COLO829 (cell line): ENCODE measurements at regions not wholly inside any gene's neighbourhood (a gene's known extent, or its start where the extent isn't known, plus 50 kb on each side); places are given as distances from the start of the nearest gene placed in this dataset.

ENCODE experiments used
- DNase-seq: peaks from one replicate; pipeline ENCODE4 v3.0.0; 2012; ENCODE audit warnings: low spot score

- peak; percentile 69 for DNase-seq
Measured at GRCh38 chr10:63708421-63708820, 187.2 kb downstream of the REEP3 start.

GRCh38 chr10:63710703-63711102, 189.5 kb downstream of the REEP3 start:
- no peak for DNase-seq

GRCh38 chr10:63711361-63711760, 190.2 kb downstream of the REEP3 start:
- no peak for DNase-seq

DNA sequence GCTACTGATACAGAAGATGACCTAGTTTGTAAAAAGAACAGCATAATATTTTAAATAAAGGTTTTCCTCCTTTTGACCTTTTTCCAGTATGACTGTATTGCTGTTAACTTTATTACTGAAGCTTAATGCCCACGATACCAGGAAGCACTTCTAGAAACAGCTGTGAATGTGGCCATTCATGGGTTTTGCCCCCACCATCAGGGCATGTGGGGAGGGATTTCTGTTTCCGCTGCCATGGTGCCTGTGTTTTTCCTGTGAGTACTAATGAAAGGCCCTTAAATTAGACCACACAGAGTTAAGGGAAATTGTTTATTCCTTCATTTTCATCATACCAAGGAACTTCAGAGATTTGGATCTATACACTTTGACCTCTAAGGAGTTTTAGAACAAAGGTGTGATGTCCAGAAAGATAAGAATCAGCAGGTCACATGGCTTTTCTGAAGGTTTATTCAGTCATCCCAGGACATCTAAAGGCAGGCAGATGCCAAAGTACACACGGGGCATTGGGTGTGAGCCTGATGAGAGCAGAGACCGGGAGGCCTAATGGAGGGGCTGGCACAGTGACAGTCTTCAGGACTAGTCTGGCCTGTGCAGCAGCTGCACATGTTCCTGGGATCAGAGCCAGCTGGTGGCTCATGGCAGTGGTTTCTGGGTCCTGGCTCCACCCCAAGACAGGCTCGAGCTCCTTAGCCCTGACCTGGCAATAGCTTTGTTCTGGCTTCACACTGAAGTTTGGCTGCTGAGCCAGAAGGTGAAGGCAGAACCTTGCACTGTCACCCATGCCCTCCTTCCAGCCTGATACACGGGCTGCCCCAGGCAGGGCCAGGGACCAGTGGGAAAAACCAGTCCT, 190.9 kb downstream of the REEP3 start:
- DNase-seq, result peak; percentile 71

DNA sequence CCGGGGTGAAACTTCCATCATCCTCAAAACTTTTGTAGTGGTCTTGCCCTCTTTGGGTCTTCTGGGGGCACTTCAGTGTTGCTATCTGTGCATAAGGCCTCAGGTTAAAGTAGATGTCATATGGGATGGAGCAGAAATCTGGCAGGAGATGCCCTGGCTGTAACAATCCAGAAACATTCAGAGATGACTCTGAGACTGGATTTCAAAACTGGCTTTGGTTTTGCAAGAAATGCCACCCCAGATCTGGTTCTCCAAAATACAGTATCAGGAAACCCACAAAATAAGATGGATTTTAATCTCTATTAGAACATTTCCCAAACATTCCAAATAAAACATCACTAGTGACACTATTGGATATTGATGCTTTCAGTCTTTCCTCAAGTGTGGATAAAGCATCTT, 191.5 kb downstream of the REEP3 start:
- DNase-seq, result no peak

GRCh38 chr10:63713191-63714144, 192.3 kb downstream of the REEP3 start:
- DNase-seq, result peak; percentile 57

GRCh38 chr10:63716016-63716580, 194.9 kb downstream of the REEP3 start:
- DNase-seq, result no peak

DNA sequence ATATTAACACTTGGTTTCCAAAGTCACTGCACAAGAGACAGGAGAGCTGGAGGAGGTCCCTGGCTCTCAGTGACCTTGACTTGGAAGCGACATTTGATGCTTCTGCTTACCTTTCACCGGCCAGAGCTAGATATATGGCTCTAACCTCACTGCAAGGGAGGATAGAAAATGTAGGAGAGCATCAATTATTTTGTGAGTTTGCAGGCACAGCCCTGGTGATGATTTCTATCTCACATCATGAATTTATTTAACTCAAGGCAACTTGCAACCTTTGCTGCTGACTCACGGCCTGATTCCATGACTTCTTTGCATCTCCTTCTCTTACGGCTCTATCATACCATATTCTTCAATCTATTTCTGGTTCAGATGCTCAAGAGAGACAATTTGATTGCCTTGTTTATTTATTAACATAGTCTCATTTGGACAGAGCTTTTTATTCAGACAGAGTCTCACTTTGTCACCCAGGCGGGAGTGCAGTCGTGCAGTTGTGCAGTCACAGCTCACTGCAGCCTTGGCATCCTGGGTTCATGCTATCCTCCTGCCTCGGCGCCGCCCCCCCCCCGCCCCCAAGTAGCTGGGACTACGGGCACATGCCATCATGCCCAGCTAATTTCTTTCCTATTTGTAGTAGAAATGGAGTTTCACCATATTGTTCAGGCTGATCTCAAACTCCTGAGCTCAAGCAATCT, 196.0 kb downstream of the REEP3 start:
- DNase-seq, result no peak

GRCh38 chr10:63718006-63718405, 196.8 kb downstream of the REEP3 start:
- no peak for DNase-seq

DNA sequence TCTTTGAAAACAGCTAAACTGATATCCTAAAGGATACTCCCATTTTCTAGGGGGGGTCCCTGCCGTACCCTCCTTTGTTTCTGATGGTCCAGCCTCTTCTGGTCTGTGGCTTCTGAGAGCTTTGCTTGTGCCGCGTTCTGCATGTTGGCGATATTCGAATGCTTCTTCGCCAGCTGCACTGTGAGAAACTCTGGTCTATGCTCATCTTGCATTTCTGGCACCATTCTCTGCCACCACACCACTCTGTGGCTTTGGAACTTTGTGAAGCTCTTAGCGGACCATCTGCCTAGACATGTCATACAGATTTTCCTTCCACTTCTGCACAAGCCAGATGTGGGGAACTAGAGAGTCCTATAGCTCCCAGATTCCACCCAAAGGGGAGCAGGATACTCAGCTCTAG, 197.2 kb downstream of the REEP3 start:
- no peak for DNase-seq

- DNase-seq, result no peak
Measured at GRCh38 chr10:63719226-63719856, 198.1 kb downstream of the REEP3 start.

DNA sequence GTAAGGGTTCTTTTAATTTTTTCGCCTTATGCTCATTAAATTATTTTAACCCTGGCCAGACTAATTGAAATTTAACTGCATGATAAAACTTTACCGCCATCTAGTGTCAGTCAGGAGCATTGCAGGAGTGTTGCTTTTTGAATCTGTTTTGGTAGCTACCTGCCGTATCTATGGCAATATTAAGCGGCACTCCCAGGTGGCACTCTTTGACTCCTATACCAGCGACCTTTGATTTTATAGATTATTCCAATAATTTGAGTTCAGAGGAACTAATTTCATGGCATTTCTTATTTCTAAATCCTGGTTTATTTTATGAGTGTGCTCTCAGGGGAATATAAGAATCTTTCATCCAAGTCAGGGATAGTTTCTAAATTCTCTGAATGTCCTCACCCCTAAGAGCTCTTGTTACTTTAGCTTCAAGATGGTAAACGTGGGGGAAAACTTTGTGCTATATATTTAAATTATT, 198.9 kb downstream of the REEP3 start:
- no peak for DNase-seq

DNA sequence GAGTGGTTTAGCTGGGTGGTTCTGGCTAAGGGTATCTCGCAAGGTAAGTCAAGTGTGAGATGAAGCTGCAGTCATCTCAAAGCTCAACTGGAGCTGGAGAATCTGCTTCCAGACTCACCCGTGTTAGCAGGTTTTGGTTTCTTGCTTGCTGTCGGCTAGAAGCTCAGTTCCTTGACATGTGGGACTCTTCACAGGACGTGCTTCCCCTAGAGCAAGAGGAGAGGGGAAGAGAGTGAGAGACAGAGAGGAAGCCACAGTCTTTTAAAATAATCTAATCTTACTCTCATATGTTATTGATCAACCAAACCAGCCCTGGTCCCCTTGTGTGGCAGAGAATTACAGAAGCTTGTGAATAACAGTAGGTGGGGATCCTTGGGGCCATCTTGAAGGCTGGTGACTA, 199.5 kb downstream of the REEP3 start:
- DNase-seq, result no peak

- no peak for DNase-seq
Measured at GRCh38 chr10:63722537-63722936, 201.3 kb downstream of the REEP3 start.

DNA sequence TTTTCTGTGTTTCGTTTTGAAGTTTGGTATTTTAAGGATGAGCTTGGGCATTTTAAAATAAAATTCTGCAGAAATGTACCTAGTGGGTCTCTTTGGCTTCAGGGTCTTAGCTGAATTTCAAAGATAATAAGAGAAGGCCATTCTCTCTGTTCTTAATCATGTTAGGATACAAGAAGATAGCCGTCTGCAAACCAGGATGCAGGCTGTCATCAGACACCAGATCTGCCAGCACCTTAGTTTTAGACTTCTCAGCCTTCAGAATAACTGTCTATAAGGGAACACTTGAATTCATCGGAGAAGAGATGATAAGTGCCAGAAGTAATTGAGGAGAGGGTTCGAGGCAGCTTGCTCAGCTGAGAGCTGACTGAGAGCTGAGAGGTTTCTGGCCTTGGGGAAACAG, 202.1 kb downstream of the REEP3 start:
- DNase-seq, result no peak

GRCh38 chr10:63723741-63724140, 202.5 kb downstream of the REEP3 start:
- DNase-seq, result no peak

GRCh38 chr10:63724922-63725321, 203.7 kb downstream of the REEP3 start:
- no peak for DNase-seq

DNA sequence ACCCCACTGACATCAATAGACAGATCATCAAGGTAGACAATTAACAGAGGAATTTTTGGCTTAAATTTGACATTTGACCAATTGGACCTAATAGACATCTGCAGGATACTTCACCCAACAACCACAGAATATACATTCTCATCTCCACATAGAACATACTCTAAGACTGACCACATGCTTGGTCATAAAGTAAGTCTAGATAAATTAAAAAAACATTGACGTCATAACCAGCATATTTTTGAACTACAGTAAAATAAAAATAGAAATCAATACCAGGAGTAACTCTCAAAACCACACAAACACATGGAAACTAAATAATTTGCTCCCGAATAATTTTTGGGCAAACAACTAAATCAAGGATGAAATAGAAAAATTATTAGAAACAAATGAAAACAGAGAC, 205.7 kb downstream of the REEP3 start:
- DNase-seq, result no peak

DNA sequence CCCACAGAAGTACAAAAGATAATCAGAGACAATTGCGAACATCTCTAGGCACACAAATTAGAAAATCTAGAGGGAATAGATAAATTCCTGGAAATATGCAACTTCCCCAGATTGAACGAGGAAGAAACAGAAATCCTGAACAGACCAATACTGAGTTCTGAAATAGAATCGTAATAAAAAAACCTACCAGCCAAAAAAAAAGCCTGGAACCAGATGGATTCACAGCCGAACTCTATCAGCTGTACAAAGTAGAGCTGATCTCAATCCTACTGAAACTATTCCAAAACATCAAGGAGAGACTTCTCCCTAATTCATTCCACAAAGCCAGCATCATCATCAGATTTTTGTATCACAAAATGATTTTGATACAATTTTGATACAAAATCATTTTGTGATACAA, 206.4 kb downstream of the REEP3 start:
- DNase-seq, result no peak

DNA sequence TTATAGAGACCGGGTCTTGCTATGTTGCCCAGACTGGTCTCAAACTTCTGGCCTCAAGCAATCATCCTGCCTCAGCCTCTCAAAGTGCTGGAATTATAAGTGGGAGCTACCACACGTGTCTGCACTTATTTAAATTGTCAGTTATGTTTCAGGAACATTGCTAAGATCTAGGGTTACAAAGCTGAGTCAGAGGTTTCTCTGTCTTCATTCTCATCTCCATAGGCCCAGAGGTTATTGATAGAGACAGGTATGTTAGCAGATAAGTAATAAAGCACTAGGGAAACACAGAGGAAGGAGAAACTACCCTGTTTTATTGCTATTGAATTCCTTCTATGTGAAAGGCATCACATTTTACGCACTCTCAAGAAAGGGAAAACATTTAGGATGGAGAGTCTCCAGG, 214.1 kb downstream of the REEP3 start:
- DNase-seq, result no peak

DNA sequence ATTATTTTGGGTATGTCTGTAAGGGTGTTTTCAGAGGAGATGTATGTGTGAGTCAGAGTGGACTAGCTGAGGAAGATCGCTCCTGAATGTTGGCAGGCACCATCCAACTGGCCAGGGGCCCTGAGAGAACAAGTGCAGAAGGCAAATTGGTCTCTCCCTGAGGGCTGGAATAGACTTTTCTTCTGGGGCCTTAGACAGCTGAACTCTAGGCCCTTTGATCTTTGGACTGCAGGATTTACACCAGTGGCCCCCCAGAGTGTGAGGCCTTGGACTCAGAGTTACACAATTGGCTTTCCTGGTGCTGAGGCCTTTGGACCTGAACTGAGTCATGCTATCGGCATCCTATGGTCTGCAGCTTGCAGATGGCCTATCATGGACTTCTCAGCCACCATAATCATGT, 217.2 kb downstream of the REEP3 start:
- no peak for DNase-seq
